ENCODE measurements at regions not wholly inside any gene's neighbourhood (a gene's known extent, or its start where the extent isn't known, plus 50 kb on each side); places are given as distances from the start of the nearest gene placed in this dataset.
A peak's percentile ranks its signal among the peaks of the same experiment; 100 is the strongest.

- TF ChIP-seq NR2C2 (CRISPR knock-in tag; IDR thresholded peaks at IDR 0.05) (peak; percentile 83), NR2C2 (tag; IDR thresholded peaks at IDR 0.05) (peak; percentile 55), SMAD3 (CRISPR knock-in tag; conservative IDR thresholded peaks at IDR 0.05) (no peak), SMARCB1 (IDR thresholded peaks at IDR 0.05; ENCODE audit: insufficient read length, low read depth) (no peak), NFRKB (IDR thresholded peaks at IDR 0.05; ENCODE audit: low read depth) (no peak), L3MBTL2 (IDR thresholded peaks at IDR 0.05) (peak; percentile 50; the same call in 1 of the 2 replicates), POLR2A (conservative IDR thresholded peaks at IDR 0.05) (no peak), DLX4 (CRISPR knock-in tag; IDR thresholded peaks at IDR 0.05) (no peak), ARID4B (CRISPR knock-in tag; IDR thresholded peaks at IDR 0.05) (no peak), ATF3 (IDR thresholded peaks at IDR 0.05) (peak; percentile 99), ATF3 (CRISPR knock-in tag; conservative IDR thresholded peaks at IDR 0.05) (peak; percentile 92), CAMTA2 (CRISPR knock-in tag; conservative IDR thresholded peaks at IDR 0.05) (no peak), ETV6 (IDR thresholded peaks at IDR 0.05; ENCODE audit: borderline replicate concordance in 1 of 2, low read depth in 2 of 2, low read length in 1 of 2) (no peak), ETV6 (CRISPR knock-in tag; IDR thresholded peaks at IDR 0.05; ENCODE audit: borderline replicate concordance) (no peak), RAD21 (CRISPR knock-in tag; conservative IDR thresholded peaks at IDR 0.05 in 1 of 2, IDR thresholded peaks at IDR 0.05 in 1 of 2) (0 out of 4 replicates have a peak, but pooled peaks of 1 of the 2 experiments have one; percentile 14), BDP1 (IDR thresholded peaks at IDR 0.05; ENCODE audit: insufficient read depth, insufficient read length) (no peak), TCF15 (CRISPR knock-in tag; IDR thresholded peaks at IDR 0.05) (no peak), CBX8 (IDR thresholded peaks at IDR 0.05; ENCODE audit: borderline replicate concordance, extremely low read depth, low read depth, low read length, poor library complexity, severe bottlenecking) (no peak), E4F1 (CRISPR knock-in tag; IDR thresholded peaks at IDR 0.05; ENCODE audit: borderline replicate concordance) (no peak), BMI1 (IDR thresholded peaks at IDR 0.05; ENCODE audit: low read length) (no peak)
Observed at GRCh38 chr1:235011599-235012435, 116.8 kb downstream of the TOMM20 start (continued).

All from K562 (cell line).